ENCODE measurements at regions not wholly inside any gene's neighbourhood (a gene's known extent, or its start where the extent isn't known, plus 50 kb on each side); places are given as distances from the start of the nearest gene placed in this dataset.
"Not testable (repeated sequence)": the region's sequence is repeated elsewhere in the genome, so short reads cannot be mapped to it uniquely, and the experiment has no call there.

DNA sequence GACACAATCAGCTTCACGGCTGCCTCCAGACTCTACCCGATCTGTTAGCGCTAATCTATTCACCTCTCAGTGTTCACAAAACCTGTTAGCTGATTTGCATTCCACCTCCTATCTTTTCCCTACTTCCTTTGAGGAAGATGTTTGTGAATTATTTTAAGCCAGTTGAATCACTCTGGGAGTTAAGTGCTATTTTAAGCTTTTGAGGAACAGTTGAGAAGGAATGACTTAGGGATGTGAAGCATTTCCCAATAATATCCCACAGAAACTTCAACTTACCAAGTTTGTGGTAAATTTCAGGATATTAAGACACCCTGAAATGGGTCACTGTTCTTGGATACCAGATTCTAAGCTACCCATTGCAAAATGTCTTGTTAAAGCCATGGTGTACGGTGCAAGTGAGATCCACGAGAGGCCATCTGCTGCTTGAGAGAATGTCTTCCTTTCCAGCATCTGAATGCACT is 145.2 kb upstream of the CITED2 start:
- Mint-ChIP-seq H3K4me3 (no peak overlapping the region), H3K36me3 (no peaks in the 10 kb centered on the region), H3K27ac (no peak overlapping the region), H3K9me3 (peaks cover 3% of the 10 kb centered on the region), H3K4me1 (peaks cover 9% of the 10 kb centered on the region), H3K27me3 (ENCODE audit: insufficient read depth, low read depth) (peaks cover 13% of the 10 kb centered on the region)
- Histone ChIP-seq H3K4me2 (no peak overlapping the region), H3K9me3 (ENCODE audit: low read depth) (no peaks in the 10 kb centered on the region), H2AFZ (replicated peaks) (no peak overlapping the region), H3F3A (ENCODE audit: low read depth) (no peaks in the 10 kb centered on the region), H3K27me3 (no peaks in the 10 kb centered on the region), H3K27ac (no peak overlapping the region), H4K20me1 (ENCODE audit: low read depth) (no peaks in the 10 kb centered on the region), H3K79me2 (ENCODE audit: low read depth) (no peaks in the 10 kb centered on the region), H3K4me1 (no peaks in the 10 kb centered on the region), H3K9ac (no peak overlapping the region), H3K36me3 (no peaks in the 10 kb centered on the region), H3K4me3 (no peak overlapping the region)
- TF ChIP-seq EZH2phosphoT487 (IDR thresholded peaks at IDR 0.05) = no peak
- no peak for DNase-seq (ENCODE audit: low spot score)

GRCh38 chr6:139519097-139519496 is 144.6 kb upstream of the CITED2 start:
- no peak overlapping the region for H3K4me3 Mint-ChIP-seq
- Histone ChIP-seq H3K4me3 (no peak overlapping the region), H3K27me3 (no peaks in the 10 kb centered on the region)

DNA sequence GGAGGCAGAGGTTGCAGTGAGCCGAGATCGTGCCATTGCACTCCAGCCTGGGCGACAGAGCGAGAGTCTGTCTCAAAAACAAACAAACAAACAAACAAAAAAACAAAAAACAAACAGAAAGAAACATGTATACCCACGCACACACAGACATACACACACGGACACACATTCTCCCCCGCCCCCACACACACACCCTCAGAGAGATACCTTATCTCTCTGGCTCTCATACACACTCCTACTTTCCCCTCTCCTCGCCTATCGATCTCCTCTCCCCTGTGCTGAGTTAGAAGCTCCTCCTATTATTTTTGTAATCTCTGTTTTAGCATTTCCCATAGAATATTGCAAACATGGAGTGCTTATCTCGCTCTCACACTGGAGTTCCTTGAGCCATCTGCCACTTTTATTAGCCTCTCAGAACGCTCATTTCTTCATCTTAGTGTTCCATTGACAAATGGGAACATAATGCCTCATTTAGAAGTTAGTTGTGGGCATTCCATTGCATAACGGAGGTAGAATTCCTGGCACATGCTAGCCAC is 144.2 kb upstream of the CITED2 start:
- Histone ChIP-seq H3F3A (ENCODE audit: low read depth) (no peaks in the 10 kb centered on the region), H3K79me2 (ENCODE audit: low read depth) (no peaks in the 10 kb centered on the region), H3K9me3 (ENCODE audit: low read depth) (no peaks in the 10 kb centered on the region), H4K20me1 (ENCODE audit: low read depth) (no peaks in the 10 kb centered on the region), H3K27ac (no peak overlapping the region), H3K4me2 (no peak overlapping the region), H3K27me3 (no peaks in the 10 kb centered on the region), H3K4me3 (no peak overlapping the region), H3K36me3 (no peaks in the 10 kb centered on the region), H3K4me1 (no peaks in the 10 kb centered on the region), H3K9ac (no peak overlapping the region), H2AFZ (replicated peaks) (no peak overlapping the region)
- Mint-ChIP-seq H3K27me3 (ENCODE audit: insufficient read depth, low read depth) (peaks cover 13% of the 10 kb centered on the region), H3K9me3 (peaks cover 5% of the 10 kb centered on the region), H3K27ac (no peak overlapping the region), H3K4me1 (peaks cover 11% of the 10 kb centered on the region), H3K36me3 (no peaks in the 10 kb centered on the region), H3K4me3 (no peak overlapping the region)
- no peak for DNase-seq (ENCODE audit: low spot score)
- TF ChIP-seq EZH2 (IDR thresholded peaks at IDR 0.05) (no peak), EZH2phosphoT487 (IDR thresholded peaks at IDR 0.05) (no peak)
- TF ChIP-seq, protein P1, sequence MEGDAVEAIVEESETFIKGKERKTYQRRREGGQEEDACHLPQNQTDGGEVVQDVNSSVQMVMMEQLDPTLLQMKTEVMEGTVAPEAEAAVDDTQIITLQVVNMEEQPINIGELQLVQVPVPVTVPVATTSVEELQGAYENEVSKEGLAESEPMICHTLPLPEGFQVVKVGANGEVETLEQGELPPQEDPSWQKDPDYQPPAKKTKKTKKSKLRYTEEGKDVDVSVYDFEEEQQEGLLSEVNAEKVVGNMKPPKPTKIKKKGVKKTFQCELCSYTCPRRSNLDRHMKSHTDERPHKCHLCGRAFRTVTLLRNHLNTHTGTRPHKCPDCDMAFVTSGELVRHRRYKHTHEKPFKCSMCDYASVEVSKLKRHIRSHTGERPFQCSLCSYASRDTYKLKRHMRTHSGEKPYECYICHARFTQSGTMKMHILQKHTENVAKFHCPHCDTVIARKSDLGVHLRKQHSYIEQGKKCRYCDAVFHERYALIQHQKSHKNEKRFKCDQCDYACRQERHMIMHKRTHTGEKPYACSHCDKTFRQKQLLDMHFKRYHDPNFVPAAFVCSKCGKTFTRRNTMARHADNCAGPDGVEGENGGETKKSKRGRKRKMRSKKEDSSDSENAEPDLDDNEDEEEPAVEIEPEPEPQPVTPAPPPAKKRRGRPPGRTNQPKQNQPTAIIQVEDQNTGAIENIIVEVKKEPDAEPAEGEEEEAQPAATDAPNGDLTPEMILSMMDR (IDR thresholded peaks at IDR 0.05) = no peak

More at GRCh38 chr6:139519097-139519496, 144.6 kb upstream of the CITED2 start:
- H3K79me2 ChIP-seq (ENCODE audit: low read depth) = no peaks in the 10 kb centered on the region
- no peaks in the 10 kb centered on the region for H3F3A ChIP-seq (ENCODE audit: low read depth)
- no peaks in the 10 kb centered on the region for H3K9me3 ChIP-seq (ENCODE audit: low read depth)
- H3K4me1 Mint-ChIP-seq = peaks cover 11% of the 10 kb centered on the region
- H3K36me3 ChIP-seq = no peaks in the 10 kb centered on the region
- H3K27ac ChIP-seq = no peak overlapping the region
- H3K27ac Mint-ChIP-seq = no peak overlapping the region
- no peak overlapping the region for H3K4me2 ChIP-seq
- peaks cover 13% of the 10 kb centered on the region for H3K27me3 Mint-ChIP-seq (ENCODE audit: insufficient read depth, low read depth)
- H2AFZ ChIP-seq (replicated peaks) = no peak overlapping the region
- DNase-seq (ENCODE audit: low spot score) = no peak
- no peaks in the 10 kb centered on the region for H3K4me1 ChIP-seq
- H4K20me1 ChIP-seq (ENCODE audit: low read depth) = no peaks in the 10 kb centered on the region
- H3K9me3 Mint-ChIP-seq = peaks cover 5% of the 10 kb centered on the region
- TF ChIP-seq EZH2 (IDR thresholded peaks at IDR 0.05) = no peak
- TF ChIP-seq EZH2phosphoT487 (IDR thresholded peaks at IDR 0.05) = no peak
- TF ChIP-seq, protein P1 (IDR thresholded peaks at IDR 0.05) = no peak
- H3K9ac ChIP-seq = no peak overlapping the region
- H3K36me3 Mint-ChIP-seq = no peaks in the 10 kb centered on the region

GRCh38 chr6:139517998-139518555 is 143.6 kb upstream of the CITED2 start:
- not testable (repeated sequence) for H3K79me2 ChIP-seq (ENCODE audit: low read depth); H3K4me3 Mint-ChIP-seq; DNase-seq (ENCODE audit: low spot score); H3K4me2 ChIP-seq; H3K27ac ChIP-seq; H3K9me3 Mint-ChIP-seq; H3K9ac ChIP-seq; H4K20me1 ChIP-seq (ENCODE audit: low read depth); H3K4me1 ChIP-seq; H3K4me3 ChIP-seq; H3F3A ChIP-seq (ENCODE audit: low read depth); H3K27ac Mint-ChIP-seq; H3K9me3 ChIP-seq (ENCODE audit: low read depth); H3K27me3 ChIP-seq; H3K36me3 Mint-ChIP-seq; H2AFZ ChIP-seq (replicated peaks); H3K36me3 ChIP-seq
- Mint-ChIP-seq H3K4me1 (peaks cover 11% of the 10 kb centered on the region), H3K27me3 (ENCODE audit: insufficient read depth, low read depth) (peaks cover 13% of the 10 kb centered on the region)
